HCT116 (cell line): ENCODE measurements at regions not wholly inside any gene's neighbourhood (a gene's known extent, or its start where the extent isn't known, plus 50 kb on each side); places are given as distances from the start of the nearest gene placed in this dataset.
"Not testable (repeated sequence)": the region's sequence is repeated elsewhere in the genome, so short reads cannot be mapped to it uniquely, and the experiment has no call there.

Experiments
- CTCF ChIP-seq, 3 experiments: fragments of 200-600 bp in 1 of 3; sonication (generic) in 1 of 3; IDR thresholded peaks in 2 of 3; conservative IDR thresholded peaks in 1 of 3; 2 replicates each; pipeline ENCODE4 v1.5.1; 2012 to 2017; ENCODE audit warnings: low read depth in 2 of 3, low read length in 2 of 3, antibody characterized with exemption in 1 of 3, borderline replicate concordance in 1 of 3, control low read depth in 1 of 3, mild to moderate bottlenecking in 1 of 3, mixed read lengths in 1 of 3, mixed run types in 1 of 3, moderate library complexity in 1 of 3; ENCODE audit not compliant: insufficient read depth in 1 of 3
- EZH2phosphoT487 ChIP-seq: fragments of 200-600 bp; IDR thresholded peaks from 2 replicates; pipeline ENCODE4 v1.6.1; 2018; ENCODE audit warnings: antibody characterized with exemption, borderline replicate concordance
- POLR2AphosphoS5 ChIP-seq: IDR thresholded peaks from 2 replicates; pipeline ENCODE4 v1.6.1; 2011; ENCODE audit warnings: mild to moderate bottlenecking, low read depth, low read length, moderate library complexity

- not testable (repeated sequence) for TF ChIP-seq CTCF (IDR thresholded peaks at IDR 0.05 in 2 of 3, conservative IDR thresholded peaks at IDR 0.05 in 1 of 3; ENCODE audit: borderline replicate concordance in 1 of 3, insufficient read depth in 1 of 3, low read depth in 2 of 3, low read length in 2 of 3); POLR2AphosphoS5; EZH2phosphoT487
Measured at GRCh38 chr6:11930834-11931233, 81.3 kb upstream of the HIVEP1 start.
